OCI-LY3 (cell line): ENCODE measurements at regions not wholly inside any gene's neighbourhood (a gene's known extent, or its start where the extent isn't known, plus 50 kb on each side); places are given as distances from the start of the nearest gene placed in this dataset.

Experiments used
- EZH2phosphoT487 ChIP-seq: fragments of 200-600 bp; shearing (Covaris generic); IDR thresholded peaks from 2 replicates; pipeline ENCODE4 v1.6.1; 2018; ENCODE audit warnings: antibody characterized with exemption, mixed run types, low read depth
- TF ChIP-seq, protein P1 (sequence below): fragments of 200-600, 300-600 bp; sonication (generic); IDR thresholded peaks from 2 replicates; pipeline ENCODE4 v1.5.1; 2014; ENCODE audit warnings: antibody characterized with exemption, low read length, low read depth

DNA sequence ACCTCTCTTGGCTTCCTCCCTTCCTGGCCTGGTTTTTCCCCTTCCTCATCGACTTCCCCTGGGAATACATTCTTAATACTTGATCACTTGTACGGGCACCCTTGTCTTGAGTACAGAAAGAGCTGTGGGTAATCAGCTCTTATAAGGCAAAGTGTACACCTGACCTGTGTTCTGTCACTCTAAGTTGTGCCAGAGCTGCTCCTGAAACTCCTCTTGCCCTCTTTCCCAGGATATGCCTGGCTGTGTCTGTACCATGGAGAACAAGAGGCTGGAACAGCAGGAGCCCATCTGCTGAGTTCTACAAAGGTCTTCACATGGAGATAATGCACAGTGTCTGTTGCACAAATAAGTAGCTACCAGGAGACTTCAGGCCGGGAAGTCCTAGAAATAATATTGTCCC, 110.1 kb downstream of the FOXA2 start:
- TF ChIP-seq, protein P1, sequence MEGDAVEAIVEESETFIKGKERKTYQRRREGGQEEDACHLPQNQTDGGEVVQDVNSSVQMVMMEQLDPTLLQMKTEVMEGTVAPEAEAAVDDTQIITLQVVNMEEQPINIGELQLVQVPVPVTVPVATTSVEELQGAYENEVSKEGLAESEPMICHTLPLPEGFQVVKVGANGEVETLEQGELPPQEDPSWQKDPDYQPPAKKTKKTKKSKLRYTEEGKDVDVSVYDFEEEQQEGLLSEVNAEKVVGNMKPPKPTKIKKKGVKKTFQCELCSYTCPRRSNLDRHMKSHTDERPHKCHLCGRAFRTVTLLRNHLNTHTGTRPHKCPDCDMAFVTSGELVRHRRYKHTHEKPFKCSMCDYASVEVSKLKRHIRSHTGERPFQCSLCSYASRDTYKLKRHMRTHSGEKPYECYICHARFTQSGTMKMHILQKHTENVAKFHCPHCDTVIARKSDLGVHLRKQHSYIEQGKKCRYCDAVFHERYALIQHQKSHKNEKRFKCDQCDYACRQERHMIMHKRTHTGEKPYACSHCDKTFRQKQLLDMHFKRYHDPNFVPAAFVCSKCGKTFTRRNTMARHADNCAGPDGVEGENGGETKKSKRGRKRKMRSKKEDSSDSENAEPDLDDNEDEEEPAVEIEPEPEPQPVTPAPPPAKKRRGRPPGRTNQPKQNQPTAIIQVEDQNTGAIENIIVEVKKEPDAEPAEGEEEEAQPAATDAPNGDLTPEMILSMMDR = no peak
- TF ChIP-seq EZH2phosphoT487 = no peak
